ENCODE measurements at regions not wholly inside any gene's neighbourhood (a gene's known extent, or its start where the extent isn't known, plus 50 kb on each side); places are given as distances from the start of the nearest gene placed in this dataset.

DNA sequence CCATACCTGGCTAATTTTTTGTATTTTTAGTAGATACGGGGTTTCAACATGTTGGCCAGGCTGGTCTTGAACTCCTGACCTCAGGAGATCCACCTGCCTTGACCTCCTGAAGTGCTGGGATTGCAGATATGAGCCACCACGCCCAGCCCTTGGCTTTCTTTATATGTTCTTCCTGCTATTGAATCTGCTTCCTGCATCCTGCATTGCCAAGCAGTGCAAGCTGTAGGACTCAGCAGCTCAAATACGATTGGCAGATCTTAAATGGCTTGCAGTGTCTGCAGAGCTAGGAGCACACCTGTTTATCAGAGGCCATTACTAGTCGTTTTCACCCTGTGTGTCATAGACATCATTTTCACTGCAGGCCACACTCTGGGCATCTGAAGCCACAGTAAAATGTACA, 426.2 kb upstream of the PPP2R3A start:
- TF ChIP-seq, protein P1, sequence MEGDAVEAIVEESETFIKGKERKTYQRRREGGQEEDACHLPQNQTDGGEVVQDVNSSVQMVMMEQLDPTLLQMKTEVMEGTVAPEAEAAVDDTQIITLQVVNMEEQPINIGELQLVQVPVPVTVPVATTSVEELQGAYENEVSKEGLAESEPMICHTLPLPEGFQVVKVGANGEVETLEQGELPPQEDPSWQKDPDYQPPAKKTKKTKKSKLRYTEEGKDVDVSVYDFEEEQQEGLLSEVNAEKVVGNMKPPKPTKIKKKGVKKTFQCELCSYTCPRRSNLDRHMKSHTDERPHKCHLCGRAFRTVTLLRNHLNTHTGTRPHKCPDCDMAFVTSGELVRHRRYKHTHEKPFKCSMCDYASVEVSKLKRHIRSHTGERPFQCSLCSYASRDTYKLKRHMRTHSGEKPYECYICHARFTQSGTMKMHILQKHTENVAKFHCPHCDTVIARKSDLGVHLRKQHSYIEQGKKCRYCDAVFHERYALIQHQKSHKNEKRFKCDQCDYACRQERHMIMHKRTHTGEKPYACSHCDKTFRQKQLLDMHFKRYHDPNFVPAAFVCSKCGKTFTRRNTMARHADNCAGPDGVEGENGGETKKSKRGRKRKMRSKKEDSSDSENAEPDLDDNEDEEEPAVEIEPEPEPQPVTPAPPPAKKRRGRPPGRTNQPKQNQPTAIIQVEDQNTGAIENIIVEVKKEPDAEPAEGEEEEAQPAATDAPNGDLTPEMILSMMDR (IDR thresholded peaks at IDR 0.05; ENCODE audit: borderline replicate concordance, extremely low read depth, low read length, poor library complexity, severe bottlenecking) = no peak
- no peak for TF ChIP-seq EZH2 (IDR thresholded peaks at IDR 0.05; ENCODE audit: borderline replicate concordance, low read depth, low read length, severe bottlenecking)

Data from DND-41 (cell line).